ENCODE measurements at regions not wholly inside any gene's neighbourhood (a gene's known extent, or its start where the extent isn't known, plus 50 kb on each side); places are given as distances from the start of the nearest gene placed in this dataset.
"Not testable (repeated sequence)": the region's sequence is repeated elsewhere in the genome, so short reads cannot be mapped to it uniquely, and the experiment has no call there.

GRCh38 chr5:122515210-122515609 is 203.2 kb downstream of the SNCAIP start:
- not testable (repeated sequence) for DNase-seq (ENCODE audit: low read depth, low spot score)

- DNase-seq (ENCODE audit: low read depth, low spot score), result peak; percentile 68
Observed at GRCh38 chr5:122515709-122516431, 203.8 kb downstream of the SNCAIP start.

- no peak for DNase-seq (ENCODE audit: low read depth, low spot score)
Observed at GRCh38 chr5:122516432-122516743, 204.4 kb downstream of the SNCAIP start.

- DNase-seq (ENCODE audit: low read depth, low spot score), result no peak
Observed at GRCh38 chr5:122517091-122517490, 205.1 kb downstream of the SNCAIP start.

GRCh38 chr5:122523776-122524175 is 211.7 kb downstream of the SNCAIP start:
- no peak for DNase-seq (ENCODE audit: low read depth, low spot score)

- DNase-seq (ENCODE audit: low read depth, low spot score), result no peak
Observed at GRCh38 chr5:122527547-122527946, 215.5 kb downstream of the SNCAIP start.

GRCh38 chr5:122532035-122532434 is 220.0 kb downstream of the SNCAIP start:
- no peak for DNase-seq (ENCODE audit: low read depth, low spot score)

- no peak for DNase-seq (ENCODE audit: low read depth, low spot score)
Observed at GRCh38 chr5:122533825-122534224, 221.8 kb downstream of the SNCAIP start.

GRCh38 chr5:122534829-122535228 is 222.8 kb downstream of the SNCAIP start:
- DNase-seq (ENCODE audit: low read depth, low spot score), result no peak

GRCh38 chr5:122541388-122541787 is 229.4 kb downstream of the SNCAIP start:
- no peak for DNase-seq (ENCODE audit: low read depth, low spot score)

GRCh38 chr5:122545986-122546385 is 228.9 kb upstream of the SNX2 start:
- DNase-seq (ENCODE audit: low read depth, low spot score), result no peak

GRCh38 chr5:122547219-122547618 is 227.7 kb upstream of the SNX2 start:
- no peak for DNase-seq (ENCODE audit: low read depth, low spot score)

- DNase-seq (ENCODE audit: low read depth, low spot score), result no peak
Observed at GRCh38 chr5:122547669-122548068, 227.2 kb upstream of the SNX2 start.

GRCh38 chr5:122559676-122560075 is 215.2 kb upstream of the SNX2 start:
- DNase-seq (ENCODE audit: low read depth, low spot score), result no peak

- no peak for DNase-seq (ENCODE audit: low read depth, low spot score)
Observed at GRCh38 chr5:122561209-122561608, 213.7 kb upstream of the SNX2 start.

- no peak for DNase-seq (ENCODE audit: low read depth, low spot score)
Observed at GRCh38 chr5:122565331-122565730, 209.5 kb upstream of the SNX2 start.

GRCh38 chr5:122576256-122577016 is 198.4 kb upstream of the SNX2 start:
- no peak for DNase-seq (ENCODE audit: low read depth, low spot score)

- no peak for DNase-seq (ENCODE audit: low read depth, low spot score)
Observed at GRCh38 chr5:122581629-122582028, 193.3 kb upstream of the SNX2 start.

GRCh38 chr5:122584411-122585300 is 190.2 kb upstream of the SNX2 start:
- no peak for DNase-seq (ENCODE audit: low read depth, low spot score)

GRCh38 chr5:122585371-122585770 is 189.5 kb upstream of the SNX2 start:
- no peak for DNase-seq (ENCODE audit: low read depth, low spot score)

GRCh38 chr5:122586351-122586750 is 188.5 kb upstream of the SNX2 start:
- DNase-seq (ENCODE audit: low read depth, low spot score), result no peak

GRCh38 chr5:122591828-122592227 is 183.1 kb upstream of the SNX2 start:
- DNase-seq (ENCODE audit: low read depth, low spot score), result no peak
